GM12872 (cell line): ENCODE measurements at regions not wholly inside any gene's neighbourhood (a gene's known extent, or its start where the extent isn't known, plus 50 kb on each side); places are given as distances from the start of the nearest gene placed in this dataset.

Experiments used
- TF ChIP-seq, protein P1 (sequence below): IDR thresholded peaks from 3 replicates; pipeline ENCODE4 v1.5.1; 2011; ENCODE audit warnings: low read depth, mild to moderate bottlenecking, low read length, moderate library complexity; ENCODE audit not compliant: insufficient read depth

DNA sequence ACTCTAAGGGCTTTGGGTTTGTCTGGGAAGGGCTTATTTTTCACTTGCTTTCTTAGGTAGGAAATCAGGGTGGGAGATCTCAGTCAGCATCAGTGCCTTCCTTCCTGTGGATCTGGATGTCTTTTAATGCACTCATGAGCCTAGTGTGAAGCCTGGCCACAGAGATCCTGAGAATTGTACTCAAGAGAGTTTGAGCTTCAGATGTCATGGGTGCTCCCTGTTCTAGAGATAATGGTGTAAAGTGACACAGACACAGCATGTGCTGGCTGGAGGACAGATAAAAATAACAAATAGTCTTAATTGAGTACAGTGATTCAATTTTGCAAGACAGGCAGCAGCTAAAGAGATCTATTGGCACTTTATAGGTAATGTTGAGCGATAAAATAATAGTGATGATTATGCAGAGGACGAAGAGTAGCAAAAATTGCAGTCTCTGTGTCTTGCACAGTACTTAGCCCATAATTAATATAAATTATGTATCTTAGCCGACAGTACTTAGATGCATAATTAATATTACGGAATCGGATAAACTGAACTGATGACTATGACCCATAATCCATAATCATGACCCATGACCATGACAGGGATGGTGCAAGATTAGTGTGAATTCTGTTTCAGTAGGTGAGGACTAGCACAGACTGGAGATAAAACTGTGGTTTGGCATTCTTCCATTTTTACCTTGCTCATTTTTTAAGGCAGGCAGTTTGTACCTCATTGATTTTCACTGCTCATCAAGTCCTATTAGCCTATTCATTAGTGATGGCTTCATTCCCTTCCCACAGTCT lies 408.7 kb upstream of the PIK3R1 start:
- TF ChIP-seq, protein P1, sequence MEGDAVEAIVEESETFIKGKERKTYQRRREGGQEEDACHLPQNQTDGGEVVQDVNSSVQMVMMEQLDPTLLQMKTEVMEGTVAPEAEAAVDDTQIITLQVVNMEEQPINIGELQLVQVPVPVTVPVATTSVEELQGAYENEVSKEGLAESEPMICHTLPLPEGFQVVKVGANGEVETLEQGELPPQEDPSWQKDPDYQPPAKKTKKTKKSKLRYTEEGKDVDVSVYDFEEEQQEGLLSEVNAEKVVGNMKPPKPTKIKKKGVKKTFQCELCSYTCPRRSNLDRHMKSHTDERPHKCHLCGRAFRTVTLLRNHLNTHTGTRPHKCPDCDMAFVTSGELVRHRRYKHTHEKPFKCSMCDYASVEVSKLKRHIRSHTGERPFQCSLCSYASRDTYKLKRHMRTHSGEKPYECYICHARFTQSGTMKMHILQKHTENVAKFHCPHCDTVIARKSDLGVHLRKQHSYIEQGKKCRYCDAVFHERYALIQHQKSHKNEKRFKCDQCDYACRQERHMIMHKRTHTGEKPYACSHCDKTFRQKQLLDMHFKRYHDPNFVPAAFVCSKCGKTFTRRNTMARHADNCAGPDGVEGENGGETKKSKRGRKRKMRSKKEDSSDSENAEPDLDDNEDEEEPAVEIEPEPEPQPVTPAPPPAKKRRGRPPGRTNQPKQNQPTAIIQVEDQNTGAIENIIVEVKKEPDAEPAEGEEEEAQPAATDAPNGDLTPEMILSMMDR = no peak

DNA sequence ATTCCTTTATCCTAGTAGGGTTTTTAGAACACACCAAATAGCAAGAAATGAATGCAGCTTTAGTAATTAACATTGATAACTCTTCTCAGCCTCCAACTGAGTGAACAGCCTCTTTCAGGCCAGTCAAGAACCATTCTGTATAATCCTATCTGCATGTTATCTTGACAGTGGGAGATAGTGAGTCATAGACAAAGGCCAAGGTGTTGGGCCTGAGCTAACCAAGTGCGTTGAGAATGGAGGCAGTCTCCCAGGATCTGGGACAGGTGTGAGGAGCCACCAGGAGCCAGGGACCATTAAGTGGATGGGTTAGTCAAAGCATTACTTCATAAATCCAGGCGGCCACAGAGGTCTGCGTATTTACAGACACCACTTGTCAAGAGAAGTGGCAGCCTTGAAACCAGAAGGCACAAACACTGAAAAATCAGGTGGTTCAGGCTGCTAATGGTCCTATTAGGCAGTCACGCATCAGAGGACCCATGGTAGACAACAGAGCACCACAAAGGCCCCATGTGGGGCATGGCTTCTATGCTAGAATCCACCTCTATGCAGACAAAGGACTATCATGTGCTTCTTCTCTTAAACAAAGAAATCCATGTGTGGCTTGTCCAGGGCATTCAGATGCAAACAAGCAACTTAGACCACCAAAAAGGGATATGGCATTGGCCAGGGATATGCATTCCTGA lies 409.7 kb upstream of the PIK3R1 start:
- TF ChIP-seq, protein P1 = no peak

DNA sequence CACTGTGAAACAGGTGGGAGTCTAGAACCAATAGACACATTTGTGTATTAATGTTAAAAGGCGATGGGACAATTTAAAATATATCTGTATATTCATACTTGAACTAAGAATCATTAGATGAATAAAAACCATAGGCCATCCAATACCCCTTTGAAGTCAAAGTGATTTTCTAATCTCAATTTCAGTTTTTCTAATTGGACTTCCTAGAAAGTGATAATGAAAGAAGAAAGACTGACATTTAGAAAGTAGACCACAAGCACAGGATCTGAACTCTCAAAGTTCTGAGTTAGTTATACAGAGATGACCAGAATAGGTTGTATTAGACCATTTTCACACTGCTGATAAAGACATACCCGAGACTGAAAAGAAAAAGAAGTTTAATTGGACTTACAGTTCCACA lies 412.8 kb upstream of the PIK3R1 start:
- TF ChIP-seq, protein P1 = no peak

DNA sequence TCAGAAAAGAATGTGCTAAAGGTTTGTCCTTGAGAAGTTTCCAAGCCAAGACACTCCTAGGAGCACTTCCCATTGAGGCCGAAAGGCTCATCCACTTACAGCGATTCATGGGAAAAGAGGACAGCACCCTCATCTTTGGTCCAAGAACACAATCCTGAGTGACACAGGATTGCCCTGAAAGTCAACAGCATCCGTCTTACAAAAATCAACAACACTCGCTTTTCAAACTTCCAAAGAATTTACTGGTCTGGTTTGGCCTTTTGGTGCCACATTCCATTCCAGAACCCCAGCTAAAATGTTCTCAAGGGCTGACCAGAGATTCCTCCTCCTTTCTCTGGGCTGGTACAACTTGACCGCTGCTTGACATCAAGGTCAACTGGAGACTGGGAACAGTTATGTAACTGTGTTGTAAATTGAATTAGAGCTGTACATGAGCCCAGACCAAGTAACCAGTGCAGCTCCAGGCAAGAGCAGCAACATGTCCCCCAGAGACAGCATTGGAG lies 415.8 kb upstream of the PIK3R1 start:
- TF ChIP-seq, protein P1 = no peak

DNA sequence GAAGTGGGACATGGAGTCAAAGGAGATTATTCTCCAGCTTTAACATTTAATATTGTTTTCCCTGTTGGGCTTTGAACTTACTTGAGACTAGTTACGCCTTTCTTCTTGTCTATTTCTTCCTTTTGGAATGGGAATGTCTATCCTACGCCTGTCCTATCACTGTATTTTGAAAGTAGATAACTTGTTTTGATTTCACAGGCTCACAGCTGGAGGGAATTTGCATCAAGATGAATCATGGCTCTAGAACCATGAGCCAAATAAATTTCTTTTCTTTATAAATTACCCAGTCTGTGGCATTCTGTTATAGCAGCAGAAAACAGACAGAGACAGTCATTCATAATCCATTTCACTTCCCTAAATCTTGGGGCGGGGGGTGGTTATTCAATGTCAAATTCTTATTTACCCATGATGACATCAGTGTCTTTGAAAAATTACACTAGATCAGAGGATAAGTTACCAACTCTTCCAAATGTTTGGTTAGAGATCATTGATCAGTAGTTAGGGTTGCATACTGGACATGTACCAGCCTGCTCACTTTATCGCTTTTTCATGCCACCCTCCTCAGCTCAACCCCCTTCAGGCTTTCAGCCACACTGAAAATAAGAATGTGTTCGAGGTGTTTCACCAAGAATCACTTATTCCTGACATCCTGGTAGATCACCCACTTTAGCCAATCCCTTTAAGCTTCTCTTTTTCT lies 419.6 kb upstream of the PIK3R1 start:
- TF ChIP-seq, protein P1 = no peak

DNA sequence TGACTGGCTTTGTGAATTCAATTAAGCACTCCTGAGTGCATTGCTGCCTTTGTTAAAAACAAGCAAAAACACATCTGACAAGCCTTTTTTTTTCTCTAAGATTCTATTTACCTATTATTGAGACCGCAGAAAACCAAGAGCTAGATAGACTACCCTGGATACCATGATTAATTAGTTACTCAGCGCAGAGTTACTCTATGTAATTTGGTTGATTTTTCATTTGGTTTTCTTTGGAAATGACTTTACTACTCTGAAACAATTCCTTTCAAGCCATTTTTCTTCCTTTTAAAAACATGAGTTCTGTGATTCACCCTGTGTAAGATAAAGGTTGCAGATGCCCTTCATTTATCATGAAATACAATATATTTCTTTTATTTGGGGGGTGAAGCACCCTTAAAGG lies 421.6 kb upstream of the PIK3R1 start:
- TF ChIP-seq, protein P1 = no peak

DNA sequence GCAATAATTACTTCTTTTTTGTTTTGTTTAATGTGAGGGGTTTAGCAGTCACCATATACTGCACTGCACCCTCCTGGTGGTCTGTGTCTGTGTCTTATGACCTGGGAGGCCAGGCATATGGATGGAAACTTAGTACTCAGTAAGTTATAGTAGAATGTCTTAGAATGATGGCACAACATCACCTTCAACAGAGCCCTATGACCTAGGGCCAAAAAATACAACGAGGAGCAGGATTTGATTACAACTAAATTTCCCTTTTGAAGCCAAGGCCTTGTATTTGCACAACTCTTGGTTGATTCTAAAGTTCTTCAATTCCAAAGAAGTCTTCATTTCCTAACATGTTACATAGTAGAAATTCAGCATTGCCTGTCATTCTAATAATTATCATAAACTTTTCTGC lies 422.1 kb upstream of the PIK3R1 start:
- TF ChIP-seq, protein P1 = no peak
